H1 (cell line): ENCODE measurements at regions not wholly inside any gene's neighbourhood (a gene's known extent, or its start where the extent isn't known, plus 50 kb on each side); places are given as distances from the start of the nearest gene placed in this dataset.

Experiments
- GTF2F1 ChIP-seq: IDR thresholded peaks from 2 replicates; pipeline ENCODE4 v1.6.1; 2012; ENCODE audit warnings: low read depth, low read length, improper control_type of control experiment, borderline replicate concordance
- JUND ChIP-seq: IDR thresholded peaks from 2 replicates; pipeline ENCODE4 v1.6.1; 2011; ENCODE audit warnings: mild to moderate bottlenecking, improper control_type of control experiment, low read length
- KDM1A ChIP-seq: fragments of 200-600, 300-600 bp; sonication (generic); IDR thresholded peaks from 2 replicates; pipeline ENCODE4 v1.7.1; 2016; ENCODE audit warnings: mild to moderate bottlenecking, low read length, borderline replicate concordance
- MAFK ChIP-seq: IDR thresholded peaks from 2 replicates; pipeline ENCODE4 v1.6.1; 2012; ENCODE audit warnings: low read depth, mild to moderate bottlenecking, improper control_type of control experiment, low read length
- RAD21 ChIP-seq, 2 experiments: IDR thresholded peaks in 1 of 2; conservative IDR thresholded peaks in 1 of 2; 2 replicates each; pipeline ENCODE4 v1.6.1; 2011; ENCODE audit warnings: low read depth in 2 of 2, low read length in 2 of 2, improper control_type of control experiment in 1 of 2, inconsistent platforms in 1 of 2, mild to moderate bottlenecking in 1 of 2, moderate library complexity in 1 of 2
- SIRT6 ChIP-seq: IDR thresholded peaks from one replicate; pipeline ENCODE4 v1.7.1; 2012; ENCODE audit warnings: low read length, inconsistent platforms

DNA sequence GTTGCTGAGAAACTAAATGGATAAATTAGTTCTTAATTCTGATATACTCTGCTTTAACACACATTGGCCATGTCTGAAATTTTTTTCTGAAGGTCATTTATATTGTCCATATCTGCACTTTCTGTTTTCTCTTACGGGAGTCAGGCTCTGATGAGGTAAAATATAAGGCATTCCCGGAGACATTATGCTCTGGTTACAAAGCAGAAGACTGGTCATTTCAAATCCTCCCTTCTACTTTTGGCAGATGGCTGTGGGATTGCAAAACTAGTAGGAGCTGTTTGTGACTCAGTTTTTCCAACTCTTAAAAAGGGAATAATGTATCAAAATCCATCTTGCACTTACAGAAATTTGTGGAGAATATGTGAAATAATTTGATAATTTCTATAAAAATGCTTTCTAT is 92.2 kb upstream of the CPHXL start (continued):
- TF ChIP-seq RAD21 (IDR thresholded peaks at IDR 0.05 in 1 of 2, conservative IDR thresholded peaks at IDR 0.05 in 1 of 2; ENCODE audit: low read depth in 2 of 2, low read length in 2 of 2) (no peak), MAFK (no peak), GTF2F1 (no peak), SIRT6 (no peak), JUND (no peak), KDM1A (no peak)
